KBM-7 (cell line): ENCODE measurements at regions not wholly inside any gene's neighbourhood (a gene's known extent, or its start where the extent isn't known, plus 50 kb on each side); places are given as distances from the start of the nearest gene placed in this dataset.
"Not testable (repeated sequence)": the region's sequence is repeated elsewhere in the genome, so short reads cannot be mapped to it uniquely, and the experiment has no call there.

Experiments
- DNase-seq: peaks from one replicate; pipeline ENCODE4 v3.0.0-alpha.2; 2015
- in situ Hi-C: fragments of 300-500 bp; cut with MboI; formaldehyde crosslinking; loops from 2 replicates; pipeline ENCODE4 v1.14.3; 2020; ENCODE audit warnings: low sequenced_read_pairs, low pct_unique_long_range_greater_than_20kb, mixed read lengths

DNA sequence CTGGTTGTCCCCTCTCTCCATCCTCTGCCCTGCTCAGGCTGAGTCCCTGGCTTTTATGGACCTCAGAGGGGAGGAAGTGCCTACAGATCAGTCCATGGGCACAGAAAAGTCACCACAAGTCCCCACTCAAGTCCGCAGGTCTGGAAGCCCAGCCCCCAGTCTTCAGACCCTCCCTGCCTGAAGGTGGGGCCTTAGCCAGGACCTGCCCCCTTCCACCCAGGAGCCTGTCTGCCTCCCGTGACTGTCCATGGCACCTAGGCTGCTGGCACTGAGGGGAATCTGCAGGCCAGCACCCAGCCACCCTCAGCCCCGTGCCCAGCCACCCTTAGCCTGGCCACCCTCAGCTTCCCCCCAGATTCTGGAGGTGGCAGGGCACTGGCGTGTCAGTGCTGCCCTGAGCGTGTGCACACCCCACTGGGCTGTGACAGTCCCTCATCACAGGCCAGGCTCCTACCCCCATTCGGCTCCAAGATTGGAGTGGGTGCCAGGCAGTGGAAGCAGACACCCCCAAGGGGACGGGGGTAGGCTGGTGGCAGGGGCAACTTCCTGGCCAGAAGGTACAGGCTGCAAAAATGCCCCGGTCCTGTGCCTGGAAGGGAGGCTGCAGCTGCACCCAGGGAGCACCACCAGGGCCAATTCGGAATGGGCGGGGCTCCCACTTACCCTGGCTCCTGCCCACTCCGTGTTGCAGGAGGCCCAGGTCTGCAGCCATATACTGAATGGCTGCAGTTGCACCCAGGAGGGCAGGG, 154.7 kb upstream of the RMP24 start:
- in situ Hi-C loops = no loop called here
- DNase-seq = no peak

DNA sequence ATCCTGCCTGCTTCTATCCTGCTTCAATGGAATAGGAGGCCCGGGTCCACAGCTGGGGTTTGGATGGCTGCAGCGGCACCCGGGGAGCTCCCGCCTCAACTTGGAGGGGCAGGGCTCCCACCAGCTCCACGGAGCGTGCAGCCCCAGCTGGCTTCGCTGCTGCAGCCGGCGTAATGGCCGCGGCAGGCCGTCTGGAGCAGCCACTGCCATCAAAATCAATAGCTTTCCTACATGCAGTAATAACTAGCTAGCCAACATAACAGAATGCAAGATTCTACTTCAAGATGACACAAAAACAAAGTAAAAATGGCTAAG, 154.2 kb upstream of the RMP24 start:
- in situ Hi-C loops = no loop called here
- no peak for DNase-seq

DNA sequence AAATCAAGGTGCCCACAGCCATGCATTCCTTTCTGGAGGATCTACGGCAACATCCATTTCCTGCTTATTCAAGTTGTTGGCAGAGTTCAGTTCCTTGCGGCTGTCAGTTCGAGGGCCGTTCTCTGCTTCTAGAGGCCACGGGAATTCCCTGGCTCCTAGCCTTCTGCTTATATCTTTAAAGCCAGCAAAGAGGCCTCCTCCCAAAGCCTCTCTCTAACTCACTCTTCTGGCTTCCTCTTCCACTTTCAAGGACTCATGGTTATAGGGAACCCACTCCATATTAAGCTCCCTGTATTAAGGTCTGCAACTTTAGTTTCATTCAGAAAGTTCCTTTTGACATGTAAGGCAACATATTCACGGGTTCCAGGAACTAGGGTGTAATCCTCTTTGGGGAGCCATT, 150.1 kb upstream of the RMP24 start:
- in situ Hi-C loops = no loop called here
- no peak for DNase-seq

DNA sequence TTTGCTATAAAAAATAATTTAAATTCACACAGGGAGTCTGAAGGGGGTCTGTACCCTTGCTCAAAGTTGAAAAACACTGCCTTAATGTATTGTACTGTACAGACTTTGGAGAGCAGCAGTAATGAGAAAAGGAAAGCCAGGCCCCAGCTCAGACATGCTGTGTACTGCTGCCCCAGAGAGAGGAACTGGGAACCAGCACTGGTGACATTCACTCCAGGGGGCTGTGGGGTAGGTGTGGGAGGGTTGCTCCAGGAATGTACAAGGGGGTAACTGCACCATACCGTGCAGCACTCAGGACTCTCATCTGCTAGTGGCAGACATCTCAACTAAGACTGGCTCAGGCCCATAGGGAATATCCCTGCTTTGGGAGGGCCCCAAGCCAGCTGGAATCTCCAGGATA, 146.0 kb upstream of the RMP24 start:
- DNase-seq = no peak
- in situ Hi-C loops = no loop called here

DNA sequence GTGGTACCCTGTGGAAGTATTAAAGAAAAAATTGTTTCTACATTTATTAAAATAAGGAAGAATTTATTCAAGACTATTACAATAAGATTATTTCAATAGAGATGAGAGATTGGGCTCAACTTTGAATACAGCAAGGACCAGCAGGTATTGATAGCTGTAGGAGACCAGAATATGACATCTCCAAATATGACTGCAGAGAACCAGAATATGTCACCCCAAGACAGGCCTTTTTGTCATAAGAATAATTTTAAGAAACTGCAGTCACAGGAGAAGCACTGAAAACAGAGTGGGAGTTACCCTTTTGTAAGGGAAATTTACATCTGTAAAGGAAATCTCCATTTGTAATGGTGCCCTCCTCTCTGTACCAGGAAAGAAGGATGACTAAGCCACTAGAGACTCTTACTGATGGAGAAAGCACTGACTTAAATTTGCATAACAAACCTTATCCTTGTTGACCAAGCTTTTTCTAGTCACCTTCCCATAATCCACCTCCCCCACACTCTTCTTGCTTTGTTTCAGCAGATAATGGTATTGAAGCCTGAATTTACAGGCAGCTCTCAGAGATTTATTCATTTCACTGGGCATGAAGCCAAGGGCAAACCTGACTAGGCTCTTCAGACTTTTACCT, 145.1 kb upstream of the RMP24 start:
- DNase-seq = no peak
- in situ Hi-C loops = no loop called here

DNA sequence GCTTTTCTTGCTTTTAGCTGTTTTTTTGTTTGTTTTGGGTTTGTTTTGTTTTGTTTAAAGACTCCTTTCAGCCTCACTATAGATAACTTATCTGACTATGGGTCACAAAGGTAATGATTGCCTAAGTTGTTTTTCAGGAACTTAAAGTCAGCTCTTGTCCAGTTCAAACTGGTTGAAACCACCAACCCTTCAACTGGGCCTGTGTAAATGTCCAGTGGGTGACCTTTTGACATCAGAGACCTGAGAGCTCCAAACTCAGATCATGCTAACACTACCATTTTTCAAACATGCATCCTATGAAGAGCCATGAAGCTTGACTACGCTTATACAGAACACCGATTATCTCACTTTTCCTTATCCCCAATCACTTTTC, 144.6 kb upstream of the RMP24 start:
- in situ Hi-C loops = no loop called here
- DNase-seq = no peak

DNA sequence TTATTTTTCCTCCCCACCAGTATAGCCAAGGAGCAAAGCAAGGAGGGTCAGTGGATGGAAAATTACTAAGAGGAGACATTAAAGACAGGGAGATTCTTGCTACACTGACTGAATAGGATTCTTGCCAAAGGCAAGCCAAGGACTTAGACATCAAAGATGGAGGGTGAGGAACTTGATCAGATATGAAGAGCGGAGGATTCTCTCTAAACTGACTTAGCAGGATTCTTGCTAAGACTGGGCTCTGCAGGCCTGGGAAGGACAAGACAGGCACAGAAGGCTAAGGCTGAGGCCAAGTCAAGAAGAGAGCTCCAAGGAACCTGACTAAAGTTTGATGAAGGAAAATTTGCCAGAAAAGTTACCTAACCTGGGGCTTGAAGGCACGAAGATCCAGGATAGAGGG, 143.9 kb upstream of the RMP24 start:
- in situ Hi-C loops = no loop called here

DNA sequence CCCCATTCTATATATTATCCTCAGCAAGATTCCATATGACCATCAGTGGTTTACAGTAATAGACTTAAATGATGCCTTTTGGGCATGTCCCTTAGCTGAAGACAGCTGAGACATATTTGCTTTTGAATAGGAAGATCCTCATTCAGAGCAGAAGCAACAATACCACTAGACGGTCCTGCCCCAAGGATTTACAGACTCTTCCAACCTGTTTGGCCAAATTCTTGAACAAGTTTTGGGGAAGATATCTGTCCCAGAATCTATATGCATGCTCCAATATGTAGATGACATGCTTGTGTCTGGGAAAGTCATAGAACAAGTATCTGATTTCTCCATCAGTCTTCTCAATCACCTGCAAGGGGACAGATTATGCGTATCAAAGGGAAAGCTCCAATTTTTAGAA, 137.1 kb upstream of the RMP24 start:
- in situ Hi-C loops = no loop called here
- DNase-seq = no peak

More for the DNA sequence above, 143.9 kb upstream of the RMP24 start:
- DNase-seq = no peak

DNA sequence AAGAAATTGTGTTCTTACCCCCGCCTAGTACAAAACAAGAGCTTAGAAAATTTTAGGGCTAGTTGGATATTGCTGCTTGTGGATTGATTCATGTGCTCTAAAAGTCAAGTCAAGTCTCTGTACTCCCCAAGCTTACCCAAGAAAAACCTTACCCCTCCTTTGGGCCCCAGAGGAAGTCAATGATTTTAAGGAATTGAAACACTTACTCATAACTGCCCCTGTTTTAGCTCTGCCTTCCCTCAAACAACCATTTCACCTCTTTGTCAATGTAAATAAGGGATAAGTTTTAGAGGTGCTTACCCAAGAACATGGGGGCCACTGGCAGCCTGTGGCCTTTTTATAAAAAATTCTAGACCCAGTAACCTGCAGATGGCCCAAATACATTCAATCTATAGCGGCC, 136.6 kb upstream of the RMP24 start:
- DNase-seq = no peak
- in situ Hi-C loops = no loop called here

DNA sequence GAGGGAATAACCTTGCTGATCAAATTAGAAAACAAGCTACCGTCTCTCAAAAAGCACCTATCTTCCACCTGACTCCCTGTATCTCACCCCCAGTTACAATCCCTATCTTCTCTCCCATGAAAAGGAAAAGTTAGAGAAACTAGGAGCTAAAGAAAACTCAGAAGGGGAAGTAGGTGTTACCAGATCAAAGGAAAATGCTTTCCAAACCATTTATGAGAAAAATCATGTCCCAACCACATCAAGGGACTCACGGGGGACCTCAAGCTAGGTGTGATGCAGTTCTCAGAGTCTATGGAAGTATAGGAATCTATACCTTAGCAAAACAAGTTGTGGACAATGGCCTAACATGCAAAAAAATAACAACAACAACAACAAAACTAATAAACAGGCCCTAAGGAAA, 135.5 kb upstream of the RMP24 start:
- DNase-seq = no peak
- in situ Hi-C loops = no loop called here

DNA sequence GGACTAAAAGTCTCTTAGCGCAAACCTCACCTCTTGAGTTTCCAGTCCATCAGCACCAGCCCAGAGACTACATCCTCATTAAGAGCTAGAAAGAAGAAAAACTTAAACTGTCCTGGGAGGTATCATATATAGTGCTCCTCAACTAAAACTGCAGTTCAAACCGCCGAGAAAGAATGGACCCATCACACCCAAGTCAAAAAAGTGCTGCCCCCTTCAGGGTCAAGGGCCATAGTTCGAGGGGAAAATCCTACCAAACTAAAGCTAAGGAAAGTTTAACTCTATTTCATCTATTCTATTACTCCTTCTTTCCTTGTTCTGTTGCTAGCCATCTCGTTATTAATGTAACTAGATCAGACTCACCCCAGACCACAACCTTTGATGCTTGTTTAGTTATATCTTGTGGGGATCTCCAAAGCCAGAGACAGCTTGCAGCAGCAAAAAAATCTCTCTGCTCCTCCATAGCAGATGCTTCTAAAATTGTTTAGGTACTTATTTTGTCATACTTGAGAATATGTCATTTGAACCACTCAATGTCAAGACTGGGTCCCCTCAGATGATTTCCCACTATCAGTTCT, 134.5 kb upstream of the RMP24 start:
- in situ Hi-C loops = no loop called here
- DNase-seq = no peak

DNA sequence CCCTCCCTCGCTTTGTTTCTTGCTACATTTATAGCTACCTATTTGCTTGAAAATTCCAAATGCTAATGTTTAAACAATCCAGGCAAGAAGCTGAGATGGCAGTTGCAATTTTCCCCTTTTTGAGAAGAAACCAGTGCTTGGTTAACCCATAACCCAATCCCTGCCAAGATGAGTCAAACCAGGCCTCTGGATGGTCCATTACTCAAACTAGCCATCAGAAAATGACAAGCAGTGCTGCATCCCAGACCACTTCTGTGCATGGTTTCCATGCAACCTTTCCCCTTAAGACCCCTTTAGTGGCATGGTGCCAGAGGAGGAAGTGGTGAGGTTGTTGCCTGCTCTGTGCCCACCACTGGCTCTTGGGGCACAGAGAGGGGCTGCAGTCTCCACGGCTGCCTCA, 131.2 kb upstream of the RMP24 start:
- no peak for DNase-seq
- in situ Hi-C loops = no loop called here

DNA sequence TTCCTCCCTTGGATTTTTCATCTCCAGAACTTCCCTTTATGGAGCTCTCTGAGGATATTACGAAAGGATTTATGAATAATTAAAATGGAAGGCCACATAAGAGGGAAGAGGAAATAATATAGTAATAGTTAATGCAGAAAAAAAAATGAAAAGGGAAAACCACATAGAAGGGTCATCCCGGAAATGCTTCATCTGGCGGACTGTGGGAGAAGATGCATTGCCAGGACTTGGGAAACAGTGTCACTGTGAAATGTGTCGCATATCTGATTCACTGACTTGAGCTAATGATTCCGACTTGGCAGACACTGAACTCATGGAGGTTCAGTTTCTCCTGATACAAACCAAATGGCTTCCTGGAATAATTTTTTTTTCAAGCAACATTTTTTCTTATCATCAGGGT, 129.9 kb upstream of the RMP24 start:
- DNase-seq = no peak
- in situ Hi-C loops = no loop called here

DNA sequence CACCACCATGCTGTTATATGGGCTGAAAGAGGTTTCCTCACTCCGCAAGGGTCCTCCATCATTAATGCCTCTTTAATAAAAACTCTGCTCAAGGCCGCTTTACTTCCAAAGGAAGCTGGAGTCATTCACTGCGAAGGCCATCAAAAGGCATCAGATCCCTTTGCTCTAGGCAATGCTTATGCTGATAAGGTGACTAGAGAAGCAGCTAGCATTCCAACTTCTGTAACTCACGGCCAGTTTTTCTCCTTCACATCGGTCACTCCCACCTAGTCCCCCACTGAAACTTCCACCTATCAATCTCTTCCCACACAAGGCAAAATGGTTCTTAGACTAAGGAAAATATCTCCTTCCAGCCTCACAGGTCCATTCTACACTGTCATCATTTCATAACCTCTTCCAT, 124.2 kb upstream of the RMP24 start:
- DNase-seq, in situ Hi-C loops: not testable (repeated sequence)

DNA sequence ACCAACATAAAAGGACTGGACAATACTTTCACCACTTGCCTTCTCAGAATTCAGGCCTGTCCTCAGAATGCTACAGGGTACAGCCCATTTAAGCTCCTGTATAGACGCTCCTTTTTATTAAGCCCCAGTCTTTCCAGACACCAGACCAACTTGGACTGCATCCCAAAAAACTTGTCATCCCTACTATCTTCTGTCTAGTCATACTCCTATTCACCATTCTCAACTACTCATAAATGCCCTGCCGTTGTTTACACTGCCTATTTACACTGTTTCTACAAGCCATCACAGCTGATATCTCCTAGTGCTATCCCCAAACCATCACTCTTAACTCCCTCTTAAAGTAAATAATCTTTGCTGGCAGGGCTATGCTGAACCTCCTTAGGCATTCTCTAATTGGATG, 123.2 kb upstream of the RMP24 start:
- DNase-seq, in situ Hi-C loops: not testable (repeated sequence)

DNA sequence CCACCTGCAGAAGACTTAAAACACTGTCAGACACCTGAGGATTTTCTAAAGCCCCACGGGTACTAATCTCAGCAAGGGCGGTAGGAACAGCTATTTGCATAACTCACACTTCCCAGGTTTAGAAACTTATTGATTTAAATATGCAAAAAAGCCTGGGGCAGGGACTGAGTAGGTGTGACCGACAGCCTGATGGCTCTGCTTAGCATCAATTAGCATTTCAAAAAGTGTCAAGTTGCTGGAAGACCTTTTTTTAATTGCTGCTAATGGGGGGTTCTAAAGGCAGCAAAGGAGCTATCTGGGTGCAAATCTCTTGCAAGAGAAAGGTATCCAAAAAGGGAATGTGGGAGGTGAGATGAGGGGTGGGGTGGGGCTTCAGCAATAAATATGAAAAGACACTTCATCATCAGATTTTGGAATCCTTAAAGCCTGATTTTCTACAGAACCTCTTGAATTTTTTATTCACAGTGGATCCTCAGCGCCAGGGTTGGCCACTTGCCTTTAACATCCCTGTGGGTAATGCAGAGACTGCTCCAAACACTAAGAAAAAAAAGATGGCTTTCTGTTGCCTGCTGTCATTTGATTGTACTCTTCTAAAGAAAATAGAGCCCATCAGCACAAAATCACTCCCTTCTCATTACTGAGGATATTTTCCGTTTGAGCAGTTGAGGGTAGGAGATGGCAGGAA, 121.1 kb upstream of the RMP24 start:
- no peak for DNase-seq
- in situ Hi-C loops = no loop called here

DNA sequence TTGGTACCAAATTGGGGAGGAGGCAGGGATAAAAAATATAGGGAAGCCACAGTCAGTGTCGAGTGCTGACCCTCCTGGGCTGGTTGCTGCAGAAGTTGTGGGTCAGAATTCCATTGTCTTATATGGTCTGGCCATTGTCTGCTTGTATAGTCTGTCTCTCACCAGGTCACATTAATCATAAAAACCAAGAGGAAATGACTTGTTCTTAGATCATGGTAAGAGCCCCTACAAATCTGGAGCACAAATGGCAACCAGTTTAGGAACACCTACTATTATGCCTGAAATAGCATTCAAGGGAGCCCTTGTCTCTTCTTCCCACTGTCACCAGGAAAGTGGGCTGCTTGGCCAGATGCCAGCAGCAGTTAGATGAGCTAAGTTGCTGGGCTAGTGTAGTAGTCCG, 119.7 kb upstream of the RMP24 start:
- in situ Hi-C loops = no loop called here
- no peak for DNase-seq

DNA sequence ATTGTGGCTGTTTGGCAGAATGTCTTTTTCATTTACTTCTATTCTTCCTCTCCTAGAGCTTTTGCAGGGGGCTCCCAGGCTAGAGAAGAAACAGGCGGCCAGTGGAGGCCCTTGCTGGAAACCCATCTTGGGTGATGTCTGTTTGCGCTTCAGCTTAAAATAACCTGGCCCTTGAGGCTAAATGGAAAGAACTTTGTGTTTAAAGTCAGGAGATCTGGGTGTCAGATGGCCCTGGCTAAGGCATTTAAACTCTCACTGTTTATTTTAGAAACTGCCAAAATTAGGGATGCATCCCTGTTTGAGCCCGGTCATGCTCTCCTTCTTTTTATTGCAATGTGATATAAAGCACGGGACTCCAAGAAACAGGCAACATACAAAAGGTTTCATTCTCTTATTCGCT, 118.4 kb upstream of the RMP24 start:
- in situ Hi-C loops = no loop called here
- no peak for DNase-seq

DNA sequence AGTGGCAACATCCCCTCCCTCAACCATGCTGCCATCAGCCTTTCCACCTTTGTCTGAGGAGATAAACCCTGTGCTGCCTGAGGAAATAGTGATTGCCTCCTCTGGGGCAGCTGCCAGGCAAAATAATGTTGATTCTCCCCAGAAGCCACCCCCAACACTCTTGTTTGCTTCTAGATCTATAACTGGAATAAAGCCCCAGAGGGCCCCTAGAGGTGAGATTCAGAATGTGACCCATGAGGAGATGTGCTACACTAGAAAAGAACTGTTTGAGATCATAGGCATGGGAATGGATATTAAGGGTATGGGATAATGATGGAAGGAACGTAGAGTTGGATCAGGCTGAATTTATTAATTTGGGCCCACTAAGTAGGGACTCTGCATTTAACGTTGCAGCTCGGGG, 116.3 kb upstream of the RMP24 start:
- no peak for DNase-seq
- in situ Hi-C loops = no loop called here

DNA sequence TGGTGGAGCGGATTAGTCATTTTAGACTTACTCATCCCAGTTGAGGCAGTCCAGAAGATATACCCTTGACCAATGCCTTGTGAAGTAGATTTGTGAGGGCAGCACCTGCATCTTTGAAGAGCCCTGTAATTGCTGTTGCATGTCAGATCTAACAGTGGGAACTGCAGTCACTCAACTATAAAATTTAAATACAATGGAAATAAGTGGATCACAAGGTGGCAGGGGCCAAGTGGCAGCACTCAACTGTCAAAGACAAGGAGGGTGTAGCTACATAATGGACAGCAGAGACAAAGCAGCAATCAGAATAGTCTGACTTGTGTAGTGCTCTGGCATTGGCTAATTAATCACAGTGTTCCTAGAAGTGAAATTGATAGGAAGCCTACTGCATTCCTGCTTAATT, 115.8 kb upstream of the RMP24 start:
- in situ Hi-C loops, DNase-seq: not testable (repeated sequence)
